Fibroblast of the aortic adventitia (primary cell): ENCODE measurements at regions not wholly inside any gene's neighbourhood (a gene's known extent, or its start where the extent isn't known, plus 50 kb on each side); places are given as distances from the start of the nearest gene placed in this dataset.
A peak's percentile ranks its signal among the peaks of the same experiment; 100 is the strongest.

ENCODE experiments used
- DNase-seq: peaks from one replicate; pipeline ENCODE4 v3.0.0-alpha.2; 2010; ENCODE audit warnings: low read depth
- H3K4me3 ChIP-seq: 2 replicates; pipeline ENCODE4 v1.5.1; 2011; ENCODE audit warnings: low read depth, mild to moderate bottlenecking, control low read depth, low read length, moderate library complexity
- TF ChIP-seq, protein P1 (sequence below): IDR thresholded peaks from 2 replicates; pipeline ENCODE4 v1.5.1; 2011; ENCODE audit warnings: mild to moderate bottlenecking, low read length, control low read depth, inconsistent platforms; ENCODE audit not compliant: insufficient read depth

- TF ChIP-seq, protein P1, sequence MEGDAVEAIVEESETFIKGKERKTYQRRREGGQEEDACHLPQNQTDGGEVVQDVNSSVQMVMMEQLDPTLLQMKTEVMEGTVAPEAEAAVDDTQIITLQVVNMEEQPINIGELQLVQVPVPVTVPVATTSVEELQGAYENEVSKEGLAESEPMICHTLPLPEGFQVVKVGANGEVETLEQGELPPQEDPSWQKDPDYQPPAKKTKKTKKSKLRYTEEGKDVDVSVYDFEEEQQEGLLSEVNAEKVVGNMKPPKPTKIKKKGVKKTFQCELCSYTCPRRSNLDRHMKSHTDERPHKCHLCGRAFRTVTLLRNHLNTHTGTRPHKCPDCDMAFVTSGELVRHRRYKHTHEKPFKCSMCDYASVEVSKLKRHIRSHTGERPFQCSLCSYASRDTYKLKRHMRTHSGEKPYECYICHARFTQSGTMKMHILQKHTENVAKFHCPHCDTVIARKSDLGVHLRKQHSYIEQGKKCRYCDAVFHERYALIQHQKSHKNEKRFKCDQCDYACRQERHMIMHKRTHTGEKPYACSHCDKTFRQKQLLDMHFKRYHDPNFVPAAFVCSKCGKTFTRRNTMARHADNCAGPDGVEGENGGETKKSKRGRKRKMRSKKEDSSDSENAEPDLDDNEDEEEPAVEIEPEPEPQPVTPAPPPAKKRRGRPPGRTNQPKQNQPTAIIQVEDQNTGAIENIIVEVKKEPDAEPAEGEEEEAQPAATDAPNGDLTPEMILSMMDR = no peak
- no peak for DNase-seq
- no peak overlapping the region for H3K4me3 ChIP-seq
Observed at GRCh38 chr6:19479551-19479950, 357.6 kb upstream of the ID4 start.

- TF ChIP-seq, protein P1 = no peak
- peak; percentile 5 for DNase-seq
- no peak overlapping the region for H3K4me3 ChIP-seq
Observed at GRCh38 chr6:19492636-19493405, 344.3 kb upstream of the ID4 start.

DNA sequence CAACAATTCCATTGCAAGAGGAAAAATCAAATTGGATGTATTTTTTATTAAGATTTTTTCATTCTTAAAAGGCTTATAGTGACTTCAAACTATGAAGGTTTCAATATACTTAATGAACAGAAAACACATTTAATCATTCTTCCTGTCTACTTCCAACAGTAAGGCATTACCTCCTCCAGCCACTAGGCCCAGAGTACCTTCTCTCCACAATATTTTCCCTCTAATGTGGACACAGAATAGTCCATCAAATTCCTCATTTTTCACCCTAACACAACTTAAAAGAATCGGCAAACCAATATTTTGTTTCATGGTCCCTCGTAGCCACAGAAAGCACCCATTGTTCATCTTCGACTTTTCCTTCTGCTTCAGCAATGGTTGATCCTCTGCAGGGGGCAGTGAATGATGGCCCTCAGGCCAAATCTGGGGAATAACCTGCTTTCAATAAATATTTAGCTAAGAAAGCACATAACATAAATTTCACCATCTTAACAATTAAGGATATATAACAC lies 335.4 kb upstream of the ID4 start:
- no peak overlapping the region for H3K4me3 ChIP-seq
- TF ChIP-seq, protein P1 = no peak
- DNase-seq = no peak

DNA sequence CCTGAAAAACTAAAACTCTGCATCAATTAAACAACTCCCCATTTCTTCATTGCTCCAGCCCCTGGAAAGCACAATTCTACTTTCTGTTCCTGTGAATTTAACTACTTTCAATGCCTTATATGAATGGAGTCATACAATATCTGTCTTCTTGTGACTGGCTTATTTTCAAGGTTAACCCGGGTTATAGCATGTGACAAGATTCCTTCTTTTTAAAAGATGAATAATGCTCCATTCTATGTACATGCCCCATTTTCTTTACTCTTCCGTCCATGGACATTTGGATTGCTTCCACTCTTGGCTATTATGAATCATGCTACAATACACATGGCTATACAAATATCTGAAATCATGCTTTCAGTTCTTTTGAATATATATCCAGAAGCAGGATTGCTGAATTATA lies 334.9 kb upstream of the ID4 start:
- DNase-seq = peak; percentile 6
- TF ChIP-seq, protein P1 = no peak

GRCh38 chr6:19515939-19516338 lies 321.2 kb upstream of the ID4 start:
- DNase-seq = no peak
- H3K4me3 ChIP-seq = no peak overlapping the region
- TF ChIP-seq, protein P1 = no peak

More for the DNA sequence above, 334.9 kb upstream of the ID4 start:
- H3K4me3 ChIP-seq = no peak overlapping the region

- TF ChIP-seq, protein P1 = no peak
- no peak for DNase-seq
- no peak overlapping the region for H3K4me3 ChIP-seq
Observed at GRCh38 chr6:19519941-19520340, 317.2 kb upstream of the ID4 start.
